ENCODE measurements at regions not wholly inside any gene's neighbourhood (a gene's known extent, or its start where the extent isn't known, plus 50 kb on each side); places are given as distances from the start of the nearest gene placed in this dataset.

GRCh38 chr4:135239964-135240363 is 1038.4 kb upstream of the PABPC4L start:
- no peak for TF ChIP-seq CTCF (IDR thresholded peaks at IDR 0.05)
- Mint-ChIP-seq H3K36me3 (ENCODE audit: low read depth) (no peaks in the 10 kb centered on the region), H3K4me3 (no peak overlapping the region; the same call in 1 of the 2 replicates), H3K4me1 (ENCODE audit: low read depth) (peaks cover 50% of the 10 kb centered on the region; the same call in 1 of the 2 replicates), H3K27ac (no peak overlapping the region; the same call in 1 of the 2 replicates), H3K9me3 (peaks cover 5% of the 10 kb centered on the region; the same call in 1 of the 2 replicates), H3K27me3 (ENCODE audit: insufficient read depth) (no peaks in the 10 kb centered on the region)
- DNase-seq = peak; percentile 6

GRCh38 chr4:135238940-135239339 is 1037.4 kb upstream of the PABPC4L start:
- no peaks in the 10 kb centered on the region for H3K27me3 Mint-ChIP-seq (ENCODE audit: insufficient read depth)
- peak overlapping the region; percentile 61; the same call in 1 of the 2 replicates for H3K27ac Mint-ChIP-seq

GRCh38 chr4:135236048-135236447 is 1034.5 kb upstream of the PABPC4L start:
- Mint-ChIP-seq H3K27ac (no peak overlapping the region), H3K4me3 (no peak overlapping the region), H3K9me3 (no peaks in the 10 kb centered on the region; the same call in 1 of the 2 replicates), H3K4me1 (ENCODE audit: low read depth) (peaks cover 31% of the 10 kb centered on the region; the same call in 1 of the 2 replicates), H3K27me3 (ENCODE audit: insufficient read depth) (no peaks in the 10 kb centered on the region), H3K36me3 (ENCODE audit: low read depth) (no peaks in the 10 kb centered on the region)
- TF ChIP-seq CTCF (IDR thresholded peaks at IDR 0.05) = no peak
- no peak for DNase-seq

More at GRCh38 chr4:135238940-135239339, 1037.4 kb upstream of the PABPC4L start:
- Mint-ChIP-seq H3K4me3 (peak overlapping the region; percentile 3; the same call in 1 of the 2 replicates), H3K36me3 (ENCODE audit: low read depth) (no peaks in the 10 kb centered on the region), H3K9me3 (peaks cover 5% of the 10 kb centered on the region; the same call in 1 of the 2 replicates), H3K4me1 (ENCODE audit: low read depth) (peaks cover 39% of the 10 kb centered on the region; the same call in 1 of the 2 replicates)
- TF ChIP-seq CTCF (IDR thresholded peaks at IDR 0.05) = no peak
- peak; percentile 38 for DNase-seq

- Mint-ChIP-seq H3K36me3 (ENCODE audit: low read depth) (no peaks in the 10 kb centered on the region), H3K4me1 (ENCODE audit: low read depth) (peaks cover 9% of the 10 kb centered on the region; the same call in 1 of the 2 replicates), H3K4me3 (peak overlapping the region; percentile 18; the same call in 1 of the 2 replicates), H3K27ac (no peak overlapping the region), H3K9me3 (no peaks in the 10 kb centered on the region), H3K27me3 (ENCODE audit: insufficient read depth) (no peaks in the 10 kb centered on the region)
- DNase-seq = no peak
- no peak for TF ChIP-seq CTCF (IDR thresholded peaks at IDR 0.05)
These were observed 1026.3 kb upstream of the PABPC4L start for GRCh38 chr4:135227842-135228241.

- no peak for DNase-seq
- H3K27ac Mint-ChIP-seq = no peak overlapping the region
- no peaks in the 10 kb centered on the region for H3K36me3 Mint-ChIP-seq (ENCODE audit: low read depth)
- no peaks in the 10 kb centered on the region for H3K27me3 Mint-ChIP-seq (ENCODE audit: insufficient read depth)
- no peak overlapping the region for H3K4me3 Mint-ChIP-seq
- no peak for TF ChIP-seq CTCF (IDR thresholded peaks at IDR 0.05)
- peaks cover 9% of the 10 kb centered on the region; the same call in 1 of the 2 replicates for H3K4me1 Mint-ChIP-seq (ENCODE audit: low read depth)
- no peaks in the 10 kb centered on the region for H3K9me3 Mint-ChIP-seq
These were observed 1024.0 kb upstream of the PABPC4L start for GRCh38 chr4:135225551-135225950.
